Parathyroid adenoma (tissue), 2 donors: ENCODE measurements at regions not wholly inside any gene's neighbourhood (a gene's known extent, or its start where the extent isn't known, plus 50 kb on each side); places are given as distances from the start of the nearest gene placed in this dataset.
"Not testable (repeated sequence)": the region's sequence is repeated elsewhere in the genome, so short reads cannot be mapped to it uniquely, and the experiment has no call there.

ENCODE experiments used
- H2AFZ ChIP-seq: fragments of 300-600 bp; sonication (generic); one replicate; pipeline ENCODE4 v1.7.0; 2017; ENCODE audit warnings: antibody characterized with exemption, mild to moderate bottlenecking
- H3K27ac ChIP-seq: fragments of 300-600 bp; sonication (generic); one replicate; pipeline ENCODE4 v1.7.0; 2017
- H3K27me3 ChIP-seq: fragments of 300-600 bp; sonication (generic); one replicate; pipeline ENCODE4 v1.7.0; 2017; ENCODE audit warnings: low read length; ENCODE audit not compliant: control insufficient read depth, insufficient read depth
- H3K36me3 ChIP-seq: fragments of 300-600 bp; sonication (generic); one replicate; pipeline ENCODE4 v1.7.0; 2017; ENCODE audit warnings: low read length; ENCODE audit not compliant: control insufficient read depth, insufficient read depth
- H3K4me1 ChIP-seq: fragments of 300-600 bp; sonication (generic); one replicate; pipeline ENCODE4 v1.7.0; 2017; ENCODE audit warnings: control low read depth
- H3K4me2 ChIP-seq: fragments of 300-600 bp; sonication (generic); one replicate; pipeline ENCODE4 v1.7.0; 2017; ENCODE audit warnings: low read length
- H3K4me3 ChIP-seq: fragments of 300-600 bp; sonication (generic); one replicate; pipeline ENCODE4 v1.7.0; 2017; ENCODE audit warnings: low read depth, low read length
- H3K79me2 ChIP-seq: fragments of 300-600 bp; sonication (generic); one replicate; pipeline ENCODE4 v1.7.0; 2017; ENCODE audit warnings: control low read depth
- H3K9ac ChIP-seq: fragments of 300-600 bp; sonication (generic); one replicate; pipeline ENCODE4 v1.7.0; 2017; ENCODE audit warnings: mild to moderate bottlenecking
- H3K9me3 ChIP-seq: fragments of 300-600 bp; sonication (generic); one replicate; pipeline ENCODE4 v1.7.0; 2017; ENCODE audit warnings: low read length; ENCODE audit not compliant: control insufficient read depth
- CTCF ChIP-seq: fragments of 300-600 bp; sonication (generic); IDR thresholded peaks from one replicate; pipeline ENCODE4 v1.7.0; 2017; ENCODE audit warnings: antibody characterized with exemption, mild to moderate bottlenecking
- donor health status: primary hyperparathyroidism.

GRCh38 chr2:60351802-60352201, 201.7 kb downstream of the BCL11A start:
- H3K27ac ChIP-seq = no peak overlapping the region
- TF ChIP-seq CTCF = no peak

GRCh38 chr2:60351321-60351720, 202.1 kb downstream of the BCL11A start:
- no peak for TF ChIP-seq CTCF
- no peaks in the 10 kb centered on the region for H3K79me2 ChIP-seq
- no peak overlapping the region for H3K27ac ChIP-seq
- H3K4me2 ChIP-seq = no peak overlapping the region
- H3K4me1 ChIP-seq = no peaks in the 10 kb centered on the region
- no peaks in the 10 kb centered on the region for H3K27me3 ChIP-seq
- H3K9ac ChIP-seq = no peak overlapping the region
- no peaks in the 10 kb centered on the region for H3K36me3 ChIP-seq
- H2AFZ ChIP-seq = no peak overlapping the region
- H3K9me3 ChIP-seq = no peaks in the 10 kb centered on the region
- H3K4me3 ChIP-seq = no peak overlapping the region

More at GRCh38 chr2:60351802-60352201, 201.7 kb downstream of the BCL11A start:
- H3K36me3 ChIP-seq = no peaks in the 10 kb centered on the region
- no peak overlapping the region for H3K4me3 ChIP-seq
- no peak overlapping the region for H3K4me2 ChIP-seq
- H3K79me2 ChIP-seq = no peaks in the 10 kb centered on the region
- H3K4me1 ChIP-seq = no peaks in the 10 kb centered on the region
- H3K27me3 ChIP-seq = no peaks in the 10 kb centered on the region
- no peaks in the 10 kb centered on the region for H3K9me3 ChIP-seq
- H2AFZ ChIP-seq = no peak overlapping the region
- no peak overlapping the region for H3K9ac ChIP-seq

- Histone ChIP-seq H3K27ac (no peak overlapping the region), H3K4me1 (no peaks in the 10 kb centered on the region), H3K27me3 (no peaks in the 10 kb centered on the region), H3K4me2 (no peak overlapping the region), H3K9me3 (no peaks in the 10 kb centered on the region), H3K4me3 (no peak overlapping the region), H3K9ac (no peak overlapping the region), H2AFZ (no peak overlapping the region), H3K79me2 (no peaks in the 10 kb centered on the region), H3K36me3 (no peaks in the 10 kb centered on the region)
- TF ChIP-seq CTCF = no peak
Measured at GRCh38 chr2:60350791-60351190, 202.7 kb downstream of the BCL11A start.

- TF ChIP-seq CTCF = no peak
- no peaks in the 10 kb centered on the region for H3K79me2 ChIP-seq
- H3K27me3 ChIP-seq = no peaks in the 10 kb centered on the region
- H3K9me3 ChIP-seq = no peaks in the 10 kb centered on the region
- H3K4me3 ChIP-seq = no peak overlapping the region
- H3K4me1 ChIP-seq = no peaks in the 10 kb centered on the region
- no peak overlapping the region for H3K4me2 ChIP-seq
- H3K36me3 ChIP-seq = no peaks in the 10 kb centered on the region
- H3K9ac ChIP-seq = no peak overlapping the region
- H2AFZ ChIP-seq = no peak overlapping the region
- no peak overlapping the region for H3K27ac ChIP-seq
Measured at GRCh38 chr2:60347781-60348180, 205.7 kb downstream of the BCL11A start.

- H2AFZ ChIP-seq, H3K9me3 ChIP-seq, H3K79me2 ChIP-seq, H3K9ac ChIP-seq, H3K4me3 ChIP-seq, H3K36me3 ChIP-seq, H3K4me2 ChIP-seq, H3K4me1 ChIP-seq, H3K27me3 ChIP-seq, H3K27ac ChIP-seq: not testable (repeated sequence)
Measured at GRCh38 chr2:60342491-60342890, 211.0 kb downstream of the BCL11A start.
